VCaP (cell line): ENCODE measurements at regions not wholly inside any gene's neighbourhood (a gene's known extent, or its start where the extent isn't known, plus 50 kb on each side); places are given as distances from the start of the nearest gene placed in this dataset.
"Not testable (repeated sequence)": the region's sequence is repeated elsewhere in the genome, so short reads cannot be mapped to it uniquely, and the experiment has no call there.

ENCODE experiments used
- H3K27ac ChIP-seq: fragments of 450-650 bp; 2 replicates; pipeline ENCODE4 v1.5.1; 2017
- CTCF ChIP-seq: fragments of 450-650 bp; conservative IDR thresholded peaks from 2 replicates; pipeline ENCODE4 v1.5.1; 2017; ENCODE audit warnings: mild to moderate bottlenecking, moderate library complexity

DNA sequence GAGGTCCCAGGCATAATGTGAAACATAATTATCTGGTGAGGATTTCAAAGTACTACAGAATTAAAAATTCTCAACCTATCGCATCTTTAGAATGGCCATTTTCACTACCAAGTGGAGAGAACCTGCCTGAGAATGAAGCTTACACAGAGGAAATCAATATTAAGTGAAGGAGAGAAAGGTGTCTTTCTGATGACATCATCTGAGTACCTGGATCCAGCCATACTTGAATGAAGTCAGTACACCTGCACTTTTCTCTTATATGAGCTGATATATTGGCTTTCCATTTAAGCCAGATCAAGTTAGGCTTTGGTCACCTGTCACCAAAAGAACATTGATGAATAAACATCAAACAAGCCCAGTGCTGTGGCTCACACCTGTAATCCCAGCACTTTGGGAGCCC is 118.9 kb upstream of the MED14 start:
- H3K27ac ChIP-seq = no peak overlapping the region

DNA sequence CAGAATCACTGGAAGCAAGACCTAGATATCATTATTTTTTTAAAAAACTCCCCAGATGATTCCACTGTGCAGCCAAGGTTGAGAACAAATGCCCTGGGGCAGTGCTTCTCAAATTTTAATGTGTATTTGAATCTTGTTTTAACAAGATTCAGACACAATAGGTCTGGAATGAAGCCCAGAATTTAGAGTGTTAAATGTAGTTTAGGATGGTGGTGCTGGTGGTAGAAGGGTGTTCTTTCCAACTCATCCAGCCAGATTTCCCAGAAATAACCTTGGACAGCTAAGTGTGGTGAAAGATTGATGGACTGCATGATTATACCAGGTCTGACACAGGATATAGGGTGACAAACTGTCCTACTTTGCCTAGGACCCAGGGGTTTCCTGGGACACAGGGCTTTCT is 120.1 kb upstream of the MED14 start:
- H3K27ac ChIP-seq = no peak overlapping the region
- TF ChIP-seq CTCF = no peak

More for the DNA sequence above, 118.9 kb upstream of the MED14 start:
- no peak for TF ChIP-seq CTCF

- no peak for TF ChIP-seq CTCF
- no peak overlapping the region for H3K27ac ChIP-seq
These were observed 120.7 kb upstream of the MED14 start for GRCh38 chrX:40855932-40856515.

GRCh38 chrX:40861952-40862554 is 126.7 kb upstream of the MED14 start:
- H3K27ac ChIP-seq = not testable (repeated sequence)

DNA sequence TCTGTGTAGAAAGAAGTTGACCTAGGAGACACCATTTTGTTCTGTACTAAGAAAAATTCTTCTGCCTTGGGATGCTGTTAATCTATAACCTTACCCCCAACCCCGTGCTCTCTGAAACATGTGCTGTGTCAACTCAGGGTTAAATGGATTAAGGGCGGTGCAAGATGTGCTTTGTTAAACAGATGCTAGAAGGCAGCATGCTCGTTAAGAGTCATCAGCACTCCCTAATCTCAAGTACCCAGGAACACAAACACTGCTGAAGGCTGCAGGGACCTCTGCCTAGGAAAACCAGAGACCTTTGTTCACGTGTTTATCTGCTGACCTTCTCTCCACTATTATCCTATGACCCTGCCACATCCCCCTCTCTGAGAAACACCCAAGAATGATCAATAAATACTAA is 127.9 kb upstream of the MED14 start:
- not testable (repeated sequence) for H3K27ac ChIP-seq

DNA sequence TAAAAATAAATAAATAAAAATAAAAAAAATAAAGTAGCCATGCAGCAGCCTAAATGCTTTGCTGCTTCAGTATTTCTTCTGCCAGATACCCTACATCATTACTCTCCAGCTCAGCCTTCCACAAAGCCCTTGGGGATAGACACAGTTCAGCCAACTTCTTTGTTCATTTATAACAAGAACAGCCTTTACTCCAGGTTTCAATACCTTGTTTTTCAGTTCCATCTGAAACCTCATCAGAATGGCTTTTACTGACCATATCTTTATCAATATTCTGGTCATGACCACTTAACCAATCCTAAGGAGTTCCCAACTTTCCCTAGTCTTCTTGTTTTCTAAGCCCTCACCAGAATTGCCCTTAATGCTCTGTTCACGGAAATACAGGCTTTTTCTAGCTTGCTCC is 128.3 kb upstream of the MED14 start:
- TF ChIP-seq CTCF = no peak
- no peak overlapping the region for H3K27ac ChIP-seq

DNA sequence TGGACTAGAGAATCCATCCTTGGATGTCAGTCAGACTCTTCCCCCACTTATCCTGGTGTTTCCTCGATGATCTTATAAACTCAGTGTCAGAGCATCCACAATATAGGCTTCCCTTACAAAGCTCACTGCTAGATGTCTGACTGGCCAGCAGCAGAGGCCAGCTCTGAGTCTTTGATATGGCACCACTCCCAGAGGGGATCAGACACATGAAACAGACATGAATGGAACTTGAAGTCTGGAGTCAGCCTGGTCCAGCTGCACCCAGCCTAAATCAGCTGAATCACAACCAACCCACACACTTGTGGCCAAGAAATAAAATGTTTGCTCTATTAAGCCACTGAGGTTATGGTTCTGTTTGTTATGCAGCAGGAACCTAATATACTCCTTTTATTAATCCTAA is 129.6 kb upstream of the MED14 start:
- H3K27ac ChIP-seq = no peak overlapping the region
- no peak for TF ChIP-seq CTCF

DNA sequence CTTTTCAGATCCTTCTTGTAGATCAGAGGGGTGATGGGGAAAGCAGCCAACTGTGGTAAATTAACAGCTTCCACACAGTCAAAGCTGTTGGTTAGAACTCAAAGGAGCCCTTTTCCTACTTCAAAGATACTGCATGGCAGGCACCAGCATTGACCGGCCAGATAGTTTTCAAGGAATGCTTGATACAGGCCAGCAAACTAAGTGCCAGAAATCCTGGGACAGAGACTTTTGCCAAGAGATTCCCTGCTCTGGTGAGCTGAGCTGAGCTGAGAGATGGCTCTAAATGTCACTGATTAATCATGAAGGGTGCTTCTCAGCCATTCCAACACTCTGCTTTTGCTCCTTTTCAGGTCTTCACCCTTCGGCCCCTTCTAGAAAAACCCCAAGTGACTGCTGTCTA is 131.6 kb upstream of the MED14 start:
- no peak for TF ChIP-seq CTCF
- no peak overlapping the region for H3K27ac ChIP-seq

DNA sequence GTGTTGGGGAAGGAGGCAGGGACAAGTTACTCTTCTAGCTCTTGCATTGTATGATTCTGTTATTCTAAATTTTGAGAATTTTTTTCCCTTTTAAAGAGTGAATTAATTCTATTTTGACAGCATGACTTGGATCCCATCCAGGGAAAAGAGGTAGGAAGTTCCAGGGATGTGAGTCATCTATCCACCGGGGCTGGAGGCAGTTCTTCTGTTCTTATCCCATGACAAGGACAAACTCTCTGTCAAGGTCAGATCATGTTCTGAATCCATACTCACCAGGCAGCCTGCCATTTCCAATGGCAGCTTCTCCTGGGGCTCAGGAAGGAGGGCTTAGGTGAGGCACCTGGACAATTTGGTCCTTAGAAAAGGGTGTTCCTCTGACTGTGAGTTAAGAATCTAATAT is 132.0 kb upstream of the MED14 start:
- H3K27ac ChIP-seq = no peak overlapping the region
- TF ChIP-seq CTCF = no peak
